ENCODE measurements at regions not wholly inside any gene's neighbourhood (a gene's known extent, or its start where the extent isn't known, plus 50 kb on each side); places are given as distances from the start of the nearest gene placed in this dataset.

GRCh38 chr16:65895486-65895885 lies 471.0 kb upstream of the CDH5 start:
- ChIA-PET POLR2A (no interaction called here), CTCF (no interaction called here)
- no peak for DNase-seq (ENCODE audit: extremely low spot score)
- no peak for TF ChIP-seq NFRKB (IDR thresholded peaks at IDR 0.05)
- no peak for TF ChIP-seq TARDBP (IDR thresholded peaks at IDR 0.05)

DNA sequence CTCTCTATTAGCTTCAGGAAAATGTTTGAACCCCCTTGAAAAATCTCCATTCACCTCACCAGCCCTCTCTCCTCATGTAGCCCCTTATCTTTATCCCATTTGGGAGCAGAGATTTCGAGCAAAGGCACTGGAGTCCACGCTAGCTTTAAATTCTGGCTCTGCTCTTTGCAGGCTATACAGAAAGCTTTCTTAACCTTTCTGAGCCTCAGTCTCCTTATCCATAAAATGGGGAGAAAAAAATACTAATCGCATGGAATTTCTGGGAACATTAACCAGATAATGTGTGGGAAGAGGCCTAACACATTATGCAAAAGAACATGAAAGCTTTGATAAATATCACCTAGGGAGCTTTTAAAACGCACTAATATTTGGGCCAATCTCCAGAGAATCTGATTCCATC lies 476.3 kb upstream of the CDH5 start:
- TF ChIP-seq L3MBTL2 (conservative IDR thresholded peaks at IDR 0.05) (no peak), FOXA1 (IDR thresholded peaks at IDR 0.05) (no peak), SP1 (IDR thresholded peaks at IDR 0.05) (no peak)
- no peak for DNase-seq (ENCODE audit: extremely low spot score)

GRCh38 chr16:65889533-65889966 lies 476.9 kb upstream of the CDH5 start:
- TF ChIP-seq FOXK2 (IDR thresholded peaks at IDR 0.05), result no peak
- no peak for TF ChIP-seq LEF1 (IDR thresholded peaks at IDR 0.05; ENCODE audit: borderline replicate concordance)
- no peak for DNase-seq (ENCODE audit: extremely low spot score)
- POLR2A ChIA-PET, result no interaction called here
- CTCF ChIA-PET, result no interaction called here

More for the DNA sequence above, 476.3 kb upstream of the CDH5 start:
- CTCF ChIA-PET, result no interaction called here
- POLR2A ChIA-PET, result no interaction called here

DNA sequence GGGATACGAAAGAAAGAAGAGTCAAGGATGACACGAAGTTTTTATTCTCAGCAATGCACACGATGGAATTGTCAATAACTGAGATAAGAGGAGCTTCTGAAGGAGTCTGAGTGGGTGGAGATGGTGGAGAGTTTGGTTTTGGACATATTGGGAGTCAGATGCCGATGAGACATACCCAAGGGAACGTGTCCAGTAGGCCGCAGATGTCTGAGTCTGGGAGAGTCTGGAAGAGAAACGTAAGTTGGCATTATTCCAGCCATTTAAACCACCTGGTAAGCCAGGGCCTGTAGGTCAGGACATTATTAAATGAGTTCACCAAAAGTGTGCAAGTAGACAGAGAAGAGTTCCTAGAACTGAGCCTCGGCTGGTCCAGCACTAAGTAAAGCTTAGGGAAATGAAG lies 478.3 kb upstream of the CDH5 start:
- CTCF ChIA-PET, result no interaction called here
- POLR2A ChIA-PET, result no interaction called here
- no peak for DNase-seq (ENCODE audit: extremely low spot score)
- TF ChIP-seq FOXA1 (IDR thresholded peaks at IDR 0.05), result no peak
- no peak for TF ChIP-seq NFRKB (IDR thresholded peaks at IDR 0.05)
- TF ChIP-seq BHLHE40 (IDR thresholded peaks at IDR 0.05; ENCODE audit: borderline replicate concordance), result no peak
- TF ChIP-seq LEF1 (IDR thresholded peaks at IDR 0.05; ENCODE audit: borderline replicate concordance), result no peak
- TF ChIP-seq ELF4 (IDR thresholded peaks at IDR 0.05), result no peak
- TF ChIP-seq CTBP1 (IDR thresholded peaks at IDR 0.05; ENCODE audit: borderline replicate concordance), result no peak
- TF ChIP-seq TARDBP (IDR thresholded peaks at IDR 0.05), result no peak
- TF ChIP-seq, protein P1, sequence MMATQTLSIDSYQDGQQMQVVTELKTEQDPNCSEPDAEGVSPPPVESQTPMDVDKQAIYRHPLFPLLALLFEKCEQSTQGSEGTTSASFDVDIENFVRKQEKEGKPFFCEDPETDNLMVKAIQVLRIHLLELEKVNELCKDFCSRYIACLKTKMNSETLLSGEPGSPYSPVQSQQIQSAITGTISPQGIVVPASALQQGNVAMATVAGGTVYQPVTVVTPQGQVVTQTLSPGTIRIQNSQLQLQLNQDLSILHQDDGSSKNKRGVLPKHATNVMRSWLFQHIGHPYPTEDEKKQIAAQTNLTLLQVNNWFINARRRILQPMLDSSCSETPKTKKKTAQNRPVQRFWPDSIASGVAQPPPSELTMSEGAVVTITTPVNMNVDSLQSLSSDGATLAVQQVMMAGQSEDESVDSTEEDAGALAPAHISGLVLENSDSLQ (IDR thresholded peaks at IDR 0.05), result no peak
- TF ChIP-seq SP1 (IDR thresholded peaks at IDR 0.05), result no peak
- TF ChIP-seq SUZ12 (IDR thresholded peaks at IDR 0.05), result no peak
- TF ChIP-seq ARNT (IDR thresholded peaks at IDR 0.05), result no peak
- no peak for TF ChIP-seq FOXM1 (IDR thresholded peaks at IDR 0.05; ENCODE audit: borderline replicate concordance)
- no peak for TF ChIP-seq HDGF (IDR thresholded peaks at IDR 0.05; ENCODE audit: borderline replicate concordance)
- TF ChIP-seq ZNF384 (IDR thresholded peaks at IDR 0.05), result no peak
- no peak for TF ChIP-seq L3MBTL2 (conservative IDR thresholded peaks at IDR 0.05)
- no peak for TF ChIP-seq FOXK2 (IDR thresholded peaks at IDR 0.05)

GRCh38 chr16:65884018-65884417 lies 482.5 kb upstream of the CDH5 start:
- CTCF ChIA-PET, result no interaction called here
- POLR2A ChIA-PET, result no interaction called here
- DNase-seq (ENCODE audit: extremely low spot score), result no peak
- no peak for TF ChIP-seq FOXM1 (IDR thresholded peaks at IDR 0.05; ENCODE audit: borderline replicate concordance)
- no peak for TF ChIP-seq BHLHE40 (IDR thresholded peaks at IDR 0.05; ENCODE audit: borderline replicate concordance)
- TF ChIP-seq HDGF (IDR thresholded peaks at IDR 0.05; ENCODE audit: borderline replicate concordance), result no peak
- no peak for TF ChIP-seq L3MBTL2 (conservative IDR thresholded peaks at IDR 0.05)
- TF ChIP-seq, protein P1 (IDR thresholded peaks at IDR 0.05), result no peak
- no peak for TF ChIP-seq FOXK2 (IDR thresholded peaks at IDR 0.05)
- TF ChIP-seq LEF1 (IDR thresholded peaks at IDR 0.05; ENCODE audit: borderline replicate concordance), result no peak
- TF ChIP-seq TARDBP (IDR thresholded peaks at IDR 0.05), result no peak
- TF ChIP-seq SP1 (IDR thresholded peaks at IDR 0.05), result no peak
- TF ChIP-seq CTBP1 (IDR thresholded peaks at IDR 0.05; ENCODE audit: borderline replicate concordance), result no peak
- no peak for TF ChIP-seq NFRKB (IDR thresholded peaks at IDR 0.05)
- TF ChIP-seq ZNF384 (IDR thresholded peaks at IDR 0.05), result no peak
- no peak for TF ChIP-seq SUZ12 (IDR thresholded peaks at IDR 0.05)
- no peak for TF ChIP-seq ELF4 (IDR thresholded peaks at IDR 0.05)
- TF ChIP-seq FOXA1 (IDR thresholded peaks at IDR 0.05), result no peak
- TF ChIP-seq ARNT (IDR thresholded peaks at IDR 0.05), result no peak

- TF ChIP-seq SP1 (IDR thresholded peaks at IDR 0.05), result no peak
- no peak for TF ChIP-seq SUZ12 (IDR thresholded peaks at IDR 0.05)
- no peak for TF ChIP-seq FOXK2 (IDR thresholded peaks at IDR 0.05)
- no peak for TF ChIP-seq TARDBP (IDR thresholded peaks at IDR 0.05)
- TF ChIP-seq L3MBTL2 (conservative IDR thresholded peaks at IDR 0.05), result no peak
- TF ChIP-seq ELF4 (IDR thresholded peaks at IDR 0.05), result no peak
- TF ChIP-seq, protein P1 (IDR thresholded peaks at IDR 0.05), result no peak
- TF ChIP-seq ARNT (IDR thresholded peaks at IDR 0.05), result no peak
- TF ChIP-seq ZNF384 (IDR thresholded peaks at IDR 0.05), result no peak
- TF ChIP-seq NFRKB (IDR thresholded peaks at IDR 0.05), result no peak
- no peak for TF ChIP-seq FOXA1 (IDR thresholded peaks at IDR 0.05)
- TF ChIP-seq HDGF (IDR thresholded peaks at IDR 0.05; ENCODE audit: borderline replicate concordance), result no peak
- TF ChIP-seq CTBP1 (IDR thresholded peaks at IDR 0.05; ENCODE audit: borderline replicate concordance), result no peak
- TF ChIP-seq FOXM1 (IDR thresholded peaks at IDR 0.05; ENCODE audit: borderline replicate concordance), result no peak
- TF ChIP-seq BHLHE40 (IDR thresholded peaks at IDR 0.05; ENCODE audit: borderline replicate concordance), result no peak
- no peak for TF ChIP-seq LEF1 (IDR thresholded peaks at IDR 0.05; ENCODE audit: borderline replicate concordance)
- POLR2A ChIA-PET, result no interaction called here
- DNase-seq (ENCODE audit: extremely low spot score), result no peak
- CTCF ChIA-PET, result no interaction called here
Observed at GRCh38 chr16:65878347-65878746, 488.1 kb upstream of the CDH5 start.

DNA sequence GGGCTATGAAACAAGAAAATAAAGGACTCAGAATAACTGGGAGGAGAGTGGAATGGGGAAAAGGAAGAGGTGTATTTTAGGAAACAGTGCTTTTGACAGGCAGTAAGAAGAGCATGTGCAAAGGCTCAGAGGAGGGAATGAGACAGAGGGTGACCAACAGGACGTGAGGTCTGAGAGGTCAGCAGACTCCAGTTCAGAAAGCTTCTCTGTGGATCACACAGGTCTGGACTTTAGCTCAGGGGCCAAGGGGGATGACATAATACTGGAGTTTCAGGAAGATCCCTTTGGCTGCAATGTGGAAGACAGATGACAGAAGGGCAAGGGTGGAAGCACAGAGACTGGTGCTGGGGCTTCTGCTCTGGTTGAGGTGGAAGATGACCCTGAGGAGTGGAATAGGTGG lies 489.9 kb upstream of the CDH5 start:
- ChIA-PET CTCF (no interaction called here), POLR2A (no interaction called here)
- no peak for DNase-seq (ENCODE audit: extremely low spot score)
- TF ChIP-seq, protein P1 (IDR thresholded peaks at IDR 0.05), result no peak
- TF ChIP-seq SUZ12 (IDR thresholded peaks at IDR 0.05) (no peak), BHLHE40 (IDR thresholded peaks at IDR 0.05; ENCODE audit: borderline replicate concordance) (no peak), ELF4 (IDR thresholded peaks at IDR 0.05) (no peak), ZNF384 (IDR thresholded peaks at IDR 0.05) (no peak), CTBP1 (IDR thresholded peaks at IDR 0.05; ENCODE audit: borderline replicate concordance) (no peak), SP1 (IDR thresholded peaks at IDR 0.05) (no peak), LEF1 (IDR thresholded peaks at IDR 0.05; ENCODE audit: borderline replicate concordance) (no peak), L3MBTL2 (conservative IDR thresholded peaks at IDR 0.05) (no peak), FOXM1 (IDR thresholded peaks at IDR 0.05; ENCODE audit: borderline replicate concordance) (no peak), NFRKB (IDR thresholded peaks at IDR 0.05) (no peak), TARDBP (IDR thresholded peaks at IDR 0.05) (no peak), FOXA1 (IDR thresholded peaks at IDR 0.05) (no peak), ARNT (IDR thresholded peaks at IDR 0.05) (no peak), FOXK2 (IDR thresholded peaks at IDR 0.05) (no peak), HDGF (IDR thresholded peaks at IDR 0.05; ENCODE audit: borderline replicate concordance) (no peak)

All from HEK293T (cell line).